ENCODE measurements at regions not wholly inside any gene's neighbourhood (a gene's known extent, or its start where the extent isn't known, plus 50 kb on each side); places are given as distances from the start of the nearest gene placed in this dataset.

- DNase-seq (ENCODE audit: low spot score): no peak
These were observed 49.8 kb downstream of the PLCE1 start for GRCh38 chr10:94043431-94043990.

GRCh38 chr10:94046098-94046497 is 52.4 kb downstream of the PLCE1 start:
- peak; percentile 21 for DNase-seq (ENCODE audit: low spot score)

GRCh38 chr10:94047293-94047692 is 53.6 kb downstream of the PLCE1 start:
- DNase-seq (ENCODE audit: low spot score): no peak

GRCh38 chr10:94049911-94050310 is 56.2 kb downstream of the PLCE1 start:
- DNase-seq (ENCODE audit: low spot score): no peak

GRCh38 chr10:94052281-94052680 is 58.5 kb downstream of the PLCE1 start:
- no peak for DNase-seq (ENCODE audit: low spot score)

- no peak for DNase-seq (ENCODE audit: low spot score)
These were observed 59.4 kb downstream of the PLCE1 start for GRCh38 chr10:94052866-94053791.

- no peak for DNase-seq (ENCODE audit: low spot score)
These were observed 65.6 kb downstream of the PLCE1 start for GRCh38 chr10:94059178-94059883.

GRCh38 chr10:94061026-94061425 is 67.3 kb downstream of the PLCE1 start:
- no peak for DNase-seq (ENCODE audit: low spot score)

GRCh38 chr10:94062611-94063010 is 68.9 kb downstream of the PLCE1 start:
- no peak for DNase-seq (ENCODE audit: low spot score)

GRCh38 chr10:94065362-94065761 is 71.6 kb downstream of the PLCE1 start:
- DNase-seq (ENCODE audit: low spot score): no peak

GRCh38 chr10:94065787-94066186 is 72.1 kb downstream of the PLCE1 start:
- DNase-seq (ENCODE audit: low spot score): no peak

GRCh38 chr10:94066411-94066810 is 72.7 kb downstream of the PLCE1 start:
- DNase-seq (ENCODE audit: low spot score): peak; percentile 77

- DNase-seq (ENCODE audit: low spot score): no peak
These were observed 76.2 kb downstream of the PLCE1 start for GRCh38 chr10:94069884-94070283.

- DNase-seq (ENCODE audit: low spot score): no peak
These were observed 80.7 kb downstream of the PLCE1 start for GRCh38 chr10:94074462-94074861.

GRCh38 chr10:94075506-94075905 is 81.8 kb downstream of the PLCE1 start:
- no peak for DNase-seq (ENCODE audit: low spot score)

- peak; percentile 30 for DNase-seq (ENCODE audit: low spot score)
These were observed 82.7 kb downstream of the PLCE1 start for GRCh38 chr10:94076325-94076841.

GRCh38 chr10:94077042-94077441 is 83.3 kb downstream of the PLCE1 start:
- no peak for DNase-seq (ENCODE audit: low spot score)

GRCh38 chr10:94080108-94080507 is 86.4 kb downstream of the PLCE1 start:
- DNase-seq (ENCODE audit: low spot score): no peak

- peak; percentile 21 for DNase-seq (ENCODE audit: low spot score)
These were observed 90.0 kb downstream of the PLCE1 start for GRCh38 chr10:94083662-94084265.

GRCh38 chr10:94084344-94084743 is 90.6 kb downstream of the PLCE1 start:
- no peak for DNase-seq (ENCODE audit: low spot score)

GRCh38 chr10:94085288-94085687 is 91.6 kb downstream of the PLCE1 start:
- no peak for DNase-seq (ENCODE audit: low spot score)

- DNase-seq (ENCODE audit: low spot score): no peak
These were observed 92.2 kb downstream of the PLCE1 start for GRCh38 chr10:94085766-94086437.

Measured in iPS-NIHi11 (cell line).